GM19239 (cell line): ENCODE measurements at regions not wholly inside any gene's neighbourhood (a gene's known extent, or its start where the extent isn't known, plus 50 kb on each side); places are given as distances from the start of the nearest gene placed in this dataset.

ENCODE experiments used
- DNase-seq: peaks from one replicate; pipeline ENCODE4 v3.0.0; 2011; ENCODE audit warnings: low spot score; ENCODE audit not compliant: insufficient read length
- FAIRE-seq: peaks from 2 replicates; lab custom pipeline; 2011; peaks lifted over from hg19 to GRCh38; lab: Jason Lieb, UNC

DNA sequence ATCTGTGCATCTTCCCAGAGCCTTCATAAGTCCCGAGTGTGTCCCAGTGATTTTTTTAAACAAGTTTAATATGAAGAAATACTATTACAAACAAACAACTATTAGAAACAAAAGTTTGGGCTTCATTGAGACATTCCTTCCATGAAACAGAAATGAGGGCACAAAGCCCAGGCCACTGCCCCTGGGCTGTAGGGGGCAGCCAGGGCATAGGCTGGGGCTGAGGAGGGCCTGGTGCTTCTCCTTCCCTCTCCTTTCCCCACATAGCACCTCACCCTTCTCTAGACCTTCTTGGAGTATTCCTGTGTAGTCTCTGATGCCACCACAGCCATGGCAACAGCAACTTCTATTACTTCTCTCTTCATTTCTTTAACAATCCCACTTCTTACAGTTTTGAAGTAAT lies 348.2 kb downstream of the IRX2 start:
- DNase-seq (no peak), FAIRE-seq (no peak)

DNA sequence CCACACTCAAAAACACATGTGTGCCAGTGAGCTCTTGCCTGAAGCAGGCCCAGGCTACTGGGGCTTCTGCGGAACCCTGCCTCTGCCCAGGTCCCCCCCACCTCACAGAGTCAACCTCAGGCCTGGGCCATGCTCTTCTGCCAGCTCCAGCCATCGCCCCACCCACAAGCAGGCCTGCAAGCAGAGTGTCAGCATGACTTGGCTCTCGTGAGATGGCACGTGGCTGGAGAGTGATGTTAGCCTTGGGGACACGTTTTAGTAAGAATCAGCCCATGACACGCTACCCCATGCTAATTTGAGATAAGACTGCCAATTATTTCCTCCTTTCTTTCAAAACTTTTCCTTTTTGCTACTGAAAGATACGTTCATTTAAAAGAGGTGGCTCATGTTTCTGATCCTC lies 351.7 kb downstream of the IRX2 start:
- no peak for FAIRE-seq
- DNase-seq = no peak

DNA sequence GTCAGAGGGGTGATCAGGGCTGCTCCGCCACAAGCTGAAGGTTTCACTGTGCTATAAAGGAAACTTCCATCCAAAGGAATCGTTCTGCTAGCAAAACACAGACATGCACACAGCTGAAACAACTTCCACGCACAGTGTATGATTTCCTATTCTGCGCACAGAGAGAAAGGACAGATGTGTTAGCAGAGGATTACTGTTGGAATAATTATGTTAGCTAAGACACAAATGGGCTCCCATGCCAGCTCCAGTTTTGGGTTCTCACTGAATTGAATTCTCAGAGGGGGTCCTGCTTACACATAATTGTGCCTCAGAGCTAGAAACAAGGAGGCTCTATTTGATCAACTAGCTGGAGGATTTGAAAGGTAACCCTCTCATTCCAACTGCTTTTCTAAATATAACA lies 352.4 kb downstream of the IRX2 start:
- FAIRE-seq = no peak
- no peak for DNase-seq

DNA sequence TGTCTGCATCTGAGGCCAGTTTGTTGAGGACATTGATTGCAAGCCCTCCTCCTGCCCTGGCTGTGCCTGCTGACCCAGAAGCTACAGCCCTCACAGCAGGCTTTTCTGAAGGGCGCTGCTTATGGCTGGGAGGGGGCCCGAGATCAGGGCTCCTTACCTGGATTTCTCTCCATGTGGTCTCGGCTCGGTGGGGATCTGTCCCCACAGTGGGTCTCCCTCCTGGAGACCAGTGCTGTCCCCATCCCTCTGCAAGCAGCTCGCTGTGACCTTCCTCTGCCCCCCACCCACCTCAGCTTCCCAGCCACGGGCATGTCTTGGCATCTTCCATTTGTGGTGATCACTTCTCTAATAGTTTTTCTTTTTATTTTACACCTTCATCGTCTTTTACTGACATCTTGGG lies 357.9 kb downstream of the IRX2 start:
- no peak for DNase-seq
- FAIRE-seq = no peak

DNA sequence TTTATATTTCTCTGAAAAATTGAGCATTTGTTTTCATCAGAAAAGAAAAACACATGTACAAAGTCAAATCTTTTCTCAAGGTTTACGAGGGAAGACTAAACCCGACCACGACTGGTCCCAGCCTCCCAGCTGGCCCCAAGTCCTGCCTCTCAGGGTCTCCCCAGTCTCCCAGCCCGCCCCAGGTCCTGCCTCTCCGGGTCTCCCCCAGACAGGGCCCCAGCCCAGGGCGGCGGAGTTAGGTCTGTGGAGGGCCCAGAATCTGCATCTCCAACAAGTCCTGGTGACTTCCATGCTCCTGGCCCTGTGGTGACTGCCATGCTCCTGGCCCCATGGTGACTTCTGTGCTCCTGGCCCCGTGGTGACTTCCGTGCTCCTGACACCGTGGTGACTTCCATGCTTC lies 359.9 kb downstream of the IRX2 start:
- no peak for DNase-seq
- no peak for FAIRE-seq

DNA sequence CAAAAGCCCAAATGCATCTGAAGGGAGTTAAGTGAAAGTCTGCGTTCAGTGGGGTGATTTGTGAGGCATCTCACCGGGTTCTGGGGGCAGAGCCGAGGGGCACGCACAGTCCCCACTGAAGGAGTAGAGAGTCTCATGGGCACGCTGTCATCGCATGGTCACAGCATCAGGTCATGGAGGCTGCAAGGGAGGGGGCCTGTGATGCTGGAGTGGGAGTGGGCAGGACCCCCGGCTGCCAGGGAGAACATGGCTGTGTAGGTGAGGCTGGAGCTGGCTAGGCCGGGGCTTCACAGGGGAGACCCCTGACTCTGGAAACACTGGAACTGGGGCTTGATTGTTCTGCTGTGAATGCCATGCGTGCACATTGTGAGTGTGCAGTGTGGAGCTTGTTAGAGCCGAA lies 360.5 kb downstream of the IRX2 start:
- FAIRE-seq = no peak
- no peak for DNase-seq

DNA sequence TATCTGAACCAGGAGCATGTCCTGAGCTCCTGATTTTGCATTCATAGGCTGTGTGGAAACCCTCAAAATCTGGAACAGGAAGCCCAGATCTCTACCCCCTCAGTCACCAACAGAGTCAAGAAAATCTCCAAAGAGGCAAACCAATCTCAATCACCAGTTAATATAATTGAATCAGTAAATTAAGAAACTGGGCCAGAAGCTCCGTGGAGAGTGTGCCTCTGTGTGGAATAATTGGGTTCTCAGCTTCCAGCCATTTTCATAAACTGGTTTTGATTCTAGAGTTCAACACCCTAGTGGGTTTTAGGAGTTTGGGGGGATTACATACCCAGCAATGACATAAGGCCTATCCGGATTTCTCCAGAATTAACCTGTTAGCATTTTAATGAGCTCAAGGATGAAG lies 362.9 kb downstream of the IRX2 start:
- no peak for DNase-seq
- no peak for FAIRE-seq

DNA sequence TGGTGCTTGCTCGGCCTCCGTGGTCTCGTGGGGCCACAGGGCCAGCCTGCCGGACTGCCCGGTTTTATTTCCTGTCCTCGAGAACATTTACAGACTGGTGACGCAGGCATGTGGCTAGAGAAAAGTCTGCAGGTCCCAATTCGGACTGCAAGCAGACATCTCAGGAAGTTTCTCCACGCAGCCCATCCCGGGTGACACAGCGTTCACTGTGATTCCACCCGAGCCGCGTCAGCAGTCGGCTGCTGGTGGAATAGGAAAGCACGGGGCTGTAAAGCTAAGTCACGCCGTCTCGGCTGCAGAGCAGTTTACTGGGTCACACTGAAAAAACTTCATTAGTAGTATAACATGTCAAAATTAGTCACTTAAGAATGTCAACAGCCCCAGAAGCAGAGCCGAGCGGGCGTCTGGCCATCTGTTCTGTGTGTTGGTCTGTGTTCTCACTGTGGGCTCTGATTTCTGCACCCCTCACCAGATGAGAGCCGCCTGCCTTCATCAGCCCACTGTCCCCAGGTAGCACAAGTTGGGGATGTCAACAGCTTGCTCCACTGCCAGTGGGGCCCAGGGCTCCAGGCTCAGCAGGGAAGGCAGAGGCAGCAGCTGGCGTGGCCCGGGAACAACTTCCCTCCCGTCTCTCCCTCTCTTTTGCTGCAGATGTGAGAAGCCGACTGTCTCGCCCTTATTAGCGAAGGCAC lies 363.7 kb downstream of the IRX2 start:
- no peak for FAIRE-seq
- DNase-seq = no peak

DNA sequence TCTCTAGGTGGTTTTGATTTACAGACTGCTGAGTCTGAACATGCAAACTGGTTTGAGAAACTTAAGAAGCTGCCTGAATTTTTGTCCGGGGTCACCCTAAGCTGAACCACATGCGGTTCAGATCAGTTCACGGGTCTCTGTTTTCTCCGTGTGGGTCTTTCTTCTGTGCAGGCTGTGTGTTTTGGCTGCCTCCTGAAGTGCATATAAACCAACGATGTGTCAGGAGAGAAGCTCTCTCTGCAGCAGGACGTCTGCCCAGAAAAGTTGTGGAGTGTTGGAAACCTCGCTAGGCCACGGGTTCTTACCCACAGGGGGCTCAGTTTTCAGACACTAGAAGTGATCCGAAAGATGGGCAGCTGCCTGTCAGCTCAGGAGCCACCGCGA lies 364.2 kb downstream of the IRX2 start:
- DNase-seq (no peak), FAIRE-seq (no peak)

DNA sequence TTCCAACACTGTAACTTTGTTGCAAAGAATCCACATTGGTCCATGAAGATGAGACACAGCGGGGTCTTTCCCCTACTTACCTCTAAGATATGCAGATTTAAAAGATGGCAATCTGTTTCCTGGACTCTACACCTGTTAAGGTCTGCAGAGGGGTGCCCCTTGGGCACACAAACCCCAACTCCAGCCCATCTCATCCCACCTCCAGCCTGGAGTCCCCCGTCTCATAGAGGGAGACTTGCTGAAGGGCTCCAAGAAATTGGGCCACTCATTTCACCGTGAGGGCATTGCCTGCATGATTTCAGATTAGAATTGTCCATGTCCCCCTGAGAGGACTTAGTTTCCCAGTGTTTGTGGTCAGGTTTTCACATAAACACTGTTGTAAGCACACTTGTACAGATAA lies 365.7 kb downstream of the IRX2 start:
- no peak for FAIRE-seq
- DNase-seq = no peak

DNA sequence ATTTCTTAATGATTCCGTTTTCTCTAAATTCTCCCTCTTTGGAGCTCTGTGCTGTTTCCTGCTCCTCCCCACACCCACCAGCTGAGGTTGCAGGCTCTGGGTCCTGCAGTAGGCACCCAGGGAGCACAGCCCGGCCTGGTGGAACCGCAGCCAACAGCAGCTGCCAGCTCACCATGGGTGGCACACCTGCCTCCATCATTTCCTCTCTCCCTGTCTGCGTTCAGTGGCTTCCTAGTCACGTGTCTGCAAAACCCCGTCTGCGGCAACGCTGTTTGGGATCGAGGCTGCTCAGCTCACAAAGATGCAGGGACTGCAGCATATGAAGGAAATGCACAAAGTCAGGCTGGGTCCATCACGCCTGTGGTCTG lies 367.8 kb downstream of the IRX2 start:
- FAIRE-seq (no peak), DNase-seq (no peak)

DNA sequence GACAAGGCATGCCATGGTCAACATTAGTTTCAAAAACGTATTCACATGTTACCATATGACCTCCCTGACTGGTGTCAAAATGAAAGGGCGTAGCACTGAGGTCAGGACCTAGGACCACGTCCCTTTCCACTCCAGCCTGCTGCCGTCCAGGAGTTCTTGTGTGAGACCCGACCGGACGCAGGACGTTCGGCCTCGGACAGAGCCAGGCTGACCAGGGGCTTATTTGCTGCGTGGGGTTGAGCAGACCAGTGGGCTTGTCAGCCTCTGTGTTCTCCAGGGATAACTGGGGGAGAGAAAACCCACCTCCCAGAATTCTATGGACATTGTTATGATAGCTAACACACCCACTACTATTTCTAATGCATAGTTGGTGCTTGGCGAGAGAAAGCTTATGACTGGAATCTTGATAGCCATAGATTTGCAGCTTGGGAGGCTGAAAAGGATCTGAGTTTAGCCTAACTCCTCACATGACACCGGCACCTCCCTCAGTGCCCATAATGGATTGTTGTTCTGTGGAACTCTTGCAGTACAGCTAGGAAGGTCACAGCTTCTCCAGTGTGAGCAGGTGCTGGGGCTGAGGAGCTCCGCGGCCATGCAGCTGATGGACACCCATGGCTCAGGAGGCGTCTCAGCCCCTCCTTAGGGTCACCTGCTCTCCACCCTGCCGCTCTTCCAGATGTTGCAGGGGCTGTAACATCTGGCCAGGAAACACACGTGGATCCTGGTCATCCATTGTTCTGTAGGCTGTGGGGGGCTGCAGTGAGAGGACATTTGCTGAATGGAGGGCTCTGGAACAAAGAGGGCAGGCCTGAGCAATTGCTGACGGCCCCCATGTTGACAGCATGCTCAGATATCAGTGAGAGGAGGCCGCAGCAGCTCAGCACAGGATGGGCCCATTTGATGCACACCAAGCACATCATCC lies 368.4 kb downstream of the IRX2 start:
- FAIRE-seq (no peak), DNase-seq (no peak)

DNA sequence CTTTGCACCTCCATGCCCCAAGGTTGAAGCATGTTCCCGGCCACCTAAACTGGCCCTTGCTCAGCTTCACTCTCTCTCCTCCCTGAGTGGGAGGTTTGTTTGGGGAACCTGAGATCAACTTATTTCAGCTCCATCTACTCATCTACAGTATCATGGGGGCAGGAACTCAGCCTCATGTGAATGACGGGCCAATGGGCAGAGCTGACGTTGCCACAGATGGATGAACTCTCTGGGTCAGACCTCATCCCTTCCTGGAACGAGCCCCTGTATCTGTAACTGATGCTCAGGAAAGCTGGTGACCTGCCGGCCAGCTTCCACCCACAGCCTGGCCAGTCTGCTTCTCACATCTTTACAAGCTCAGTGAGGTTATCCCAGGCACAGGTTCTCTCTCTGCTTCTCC lies 369.6 kb downstream of the IRX2 start:
- FAIRE-seq = no peak
- no peak for DNase-seq

DNA sequence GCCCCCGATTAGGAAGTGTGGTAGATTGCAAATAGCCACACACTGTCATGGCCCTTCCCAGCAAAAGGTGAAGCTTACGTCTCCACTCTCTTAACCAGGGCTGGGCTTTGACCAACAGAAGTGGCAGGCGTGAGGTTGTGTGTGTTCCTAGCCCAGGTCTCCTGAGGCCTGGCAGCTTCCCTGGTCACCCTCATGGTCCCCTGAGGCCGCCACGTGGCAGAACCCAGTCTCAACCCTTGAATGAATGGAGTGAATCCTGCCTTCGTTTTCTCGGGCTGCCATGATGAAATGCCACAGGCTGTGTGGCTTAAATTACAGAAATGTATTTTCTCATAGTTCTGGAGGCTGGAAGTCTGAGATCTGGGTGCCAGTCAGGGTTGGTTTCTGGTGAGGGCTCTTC lies 370.4 kb downstream of the IRX2 start:
- DNase-seq = no peak
- no peak for FAIRE-seq

DNA sequence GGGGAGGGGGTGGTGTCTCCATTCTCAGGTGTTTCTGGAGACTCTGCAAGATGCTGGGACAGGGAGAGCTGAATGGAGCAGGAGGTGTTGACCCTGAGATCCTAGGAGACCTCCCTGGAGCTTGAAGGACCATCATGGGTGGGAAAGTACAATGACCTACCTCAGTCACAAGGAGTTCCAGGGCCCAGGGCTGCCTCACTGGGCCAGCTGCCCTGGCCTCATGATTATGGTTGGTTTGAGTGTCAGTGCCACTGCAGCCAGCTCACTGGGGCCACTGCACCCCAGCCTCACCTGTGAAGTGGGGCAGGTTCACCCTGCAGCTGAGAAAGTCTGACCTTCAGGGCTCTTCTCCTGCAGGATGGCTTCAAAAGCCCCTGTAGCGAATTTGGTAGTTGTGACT lies 372.5 kb downstream of the IRX2 start:
- FAIRE-seq = no peak
- DNase-seq = no peak

DNA sequence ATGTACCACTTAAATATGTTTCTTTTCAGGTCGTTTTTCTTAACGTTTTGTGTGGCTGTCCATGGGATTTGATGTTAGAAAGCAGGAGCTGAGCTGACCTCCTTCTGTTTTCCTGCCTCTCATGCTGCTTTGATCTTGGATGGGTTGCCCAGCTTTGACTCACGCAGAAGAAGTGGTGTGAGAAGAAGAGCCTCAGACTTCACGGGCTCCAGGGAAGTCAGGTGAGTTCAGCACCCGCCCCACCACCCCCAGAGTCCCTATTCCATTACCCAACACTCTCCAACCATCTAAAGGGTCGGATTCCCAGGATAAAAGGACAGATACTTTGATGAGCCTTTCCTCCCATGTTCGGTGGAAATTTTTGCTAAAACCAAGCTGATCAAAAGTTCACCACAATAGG lies 373.4 kb downstream of the IRX2 start:
- DNase-seq (no peak), FAIRE-seq (no peak)

DNA sequence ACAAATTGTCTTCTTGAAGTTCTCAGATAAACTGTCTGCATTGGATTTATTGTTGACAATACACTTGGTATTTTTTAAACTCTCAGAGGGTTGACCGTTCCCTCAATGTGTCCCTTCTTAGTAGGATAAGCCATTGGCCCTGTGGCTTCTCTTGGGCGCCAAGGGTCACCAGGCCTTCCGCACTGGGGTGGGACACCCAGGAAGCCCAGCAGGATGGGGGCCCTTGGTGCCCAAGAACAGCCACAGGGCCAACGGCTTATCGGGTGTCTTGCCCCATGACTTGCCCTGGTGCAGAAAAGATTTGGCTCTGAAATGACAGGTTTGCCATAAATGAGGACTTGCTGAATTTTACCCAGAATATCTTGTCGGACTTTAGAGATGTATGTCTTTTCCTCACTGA lies 375.0 kb downstream of the IRX2 start:
- no peak for DNase-seq
- no peak for FAIRE-seq

DNA sequence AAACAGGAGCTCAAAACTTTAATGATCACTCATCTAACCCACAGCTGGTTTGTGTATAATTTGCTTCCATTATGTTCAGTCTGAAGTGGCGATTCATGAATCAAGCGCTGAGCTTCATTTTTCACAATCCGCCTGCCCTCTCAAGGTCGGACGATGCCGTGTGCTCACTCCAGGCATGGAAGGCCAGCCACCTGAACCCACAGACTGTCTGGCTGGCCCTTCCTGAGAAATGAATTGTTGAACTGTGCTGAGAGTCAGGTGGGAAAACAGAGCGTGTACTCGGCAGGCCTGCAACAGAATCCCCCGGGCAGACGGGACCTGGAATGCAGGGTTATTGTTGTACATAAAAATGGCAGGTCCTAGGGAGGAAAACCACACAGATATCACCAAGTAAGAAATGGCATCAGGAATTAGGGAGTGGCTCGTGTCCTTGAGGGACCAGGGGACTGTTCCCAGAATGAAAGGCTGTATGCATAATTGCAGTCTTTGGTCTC lies 375.7 kb downstream of the IRX2 start:
- no peak for DNase-seq

DNA sequence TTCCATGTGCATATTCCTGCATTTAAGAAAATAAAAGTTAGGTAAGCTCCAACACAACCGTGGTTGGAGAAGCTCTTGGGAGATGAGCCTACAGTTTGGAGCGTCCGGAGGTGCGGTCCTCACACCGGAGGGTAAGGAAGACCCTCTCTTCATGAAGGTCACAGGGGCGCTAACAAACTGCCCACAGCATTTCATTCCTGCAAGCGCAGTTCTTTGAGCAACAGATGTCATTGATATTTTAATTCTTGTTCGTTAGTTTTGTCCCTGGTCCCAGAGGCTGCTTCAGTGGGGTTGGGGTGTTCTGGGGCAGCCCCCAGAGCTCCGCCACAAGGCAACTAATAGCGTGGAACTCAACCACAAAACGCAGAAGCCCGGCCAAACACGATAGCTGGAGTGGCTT lies 376.2 kb downstream of the IRX2 start:
- FAIRE-seq (no peak), DNase-seq (no peak)

More for the DNA sequence above, 375.7 kb downstream of the IRX2 start:
- no peak for FAIRE-seq

DNA sequence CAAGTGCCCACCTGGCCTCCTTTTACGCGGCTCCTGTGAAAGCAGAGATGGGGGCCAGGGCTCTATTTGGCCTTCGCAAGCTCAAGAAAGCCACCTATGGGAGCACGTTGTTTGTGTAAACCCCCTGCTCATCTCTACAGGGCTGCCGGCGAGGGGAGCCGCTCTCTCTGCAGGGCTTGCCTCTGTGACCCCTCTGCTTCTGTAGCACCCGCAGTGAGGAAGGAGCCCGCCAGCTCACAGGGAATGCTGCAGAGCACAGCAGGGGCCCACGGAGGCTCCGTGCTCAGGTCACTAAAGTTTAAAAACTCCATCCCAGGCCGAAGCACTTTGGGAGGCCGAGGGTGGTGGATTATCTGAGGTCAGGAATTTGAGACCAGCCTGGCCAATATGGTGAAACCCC lies 376.8 kb downstream of the IRX2 start:
- no peak for FAIRE-seq

DNA sequence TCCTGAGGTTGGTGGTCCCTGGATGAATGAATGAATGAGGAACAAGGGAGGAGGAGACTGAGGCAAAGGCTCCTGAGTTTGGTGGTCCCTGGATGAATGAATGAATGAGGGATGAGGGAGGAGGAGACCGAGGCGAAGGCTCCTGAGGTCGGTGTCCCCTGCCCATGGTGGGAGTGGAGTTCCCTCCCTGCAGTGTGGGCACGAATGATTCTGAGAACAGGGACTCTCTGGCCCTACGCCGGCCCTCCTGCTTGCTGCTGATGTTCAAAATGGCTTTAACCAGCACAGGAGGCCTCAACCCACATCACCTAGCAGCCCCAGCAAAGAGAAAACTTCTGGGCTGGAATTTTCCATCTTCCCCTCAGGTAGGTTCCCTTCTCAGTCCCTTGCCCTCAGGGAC lies 377.8 kb downstream of the IRX2 start:
- FAIRE-seq = no peak

More for the DNA sequence above, 376.8 kb downstream of the IRX2 start:
- DNase-seq = no peak

DNA sequence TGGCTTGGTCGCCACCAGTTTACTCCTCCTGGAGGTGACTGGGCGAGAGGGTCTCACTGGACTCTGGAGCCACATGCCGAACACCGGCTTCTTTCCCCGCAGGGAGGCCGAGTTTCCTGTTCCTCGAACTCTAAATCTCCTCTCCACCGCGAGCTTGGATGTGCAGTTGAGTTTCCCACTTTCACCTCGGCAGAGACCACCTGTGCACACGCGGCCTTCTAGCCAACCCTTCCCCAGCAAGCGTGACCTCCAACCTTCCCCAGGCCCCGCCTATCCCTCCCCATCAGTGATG lies 380.1 kb downstream of the IRX2 start:
- FAIRE-seq (no peak), DNase-seq (no peak)

More for the DNA sequence above, 377.8 kb downstream of the IRX2 start:
- no peak for DNase-seq
